ENCODE measurements at regions not wholly inside any gene's neighbourhood (a gene's known extent, or its start where the extent isn't known, plus 50 kb on each side); places are given as distances from the start of the nearest gene placed in this dataset.

GRCh38 chr11:70607561-70607960 lies 209.2 kb downstream of the CTTN start:
- Histone ChIP-seq H3K27ac (ENCODE audit: low read depth, low read length) (no peak overlapping the region), H3K9ac (ENCODE audit: low read depth, low read length) (no peak overlapping the region), H3K4me1 (ENCODE audit: control insufficient read depth, insufficient read depth, low read length) (peaks cover 48% of the 10 kb centered on the region), H3K36me3 (ENCODE audit: control insufficient read depth, insufficient read depth, low read length) (no peaks in the 10 kb centered on the region), H3K27me3 (ENCODE audit: control insufficient read depth, insufficient read depth, low read length) (no peaks in the 10 kb centered on the region), H3K9me3 (ENCODE audit: control insufficient read depth, insufficient read depth, low read length) (no peaks in the 10 kb centered on the region), H3K4me3 (ENCODE audit: low read depth, low read length) (no peak overlapping the region)

GRCh38 chr11:70608568-70609470 lies 210.5 kb downstream of the CTTN start:
- Histone ChIP-seq H3K9me3 (ENCODE audit: control insufficient read depth, insufficient read depth, low read length) (no peaks in the 10 kb centered on the region), H3K27ac (ENCODE audit: low read depth, low read length) (no peak overlapping the region), H3K27me3 (ENCODE audit: control insufficient read depth, insufficient read depth, low read length) (no peaks in the 10 kb centered on the region), H3K4me3 (ENCODE audit: low read depth, low read length) (no peak overlapping the region), H3K4me1 (ENCODE audit: control insufficient read depth, insufficient read depth, low read length) (peaks cover 48% of the 10 kb centered on the region), H3K9ac (ENCODE audit: low read depth, low read length) (no peak overlapping the region), H3K36me3 (ENCODE audit: control insufficient read depth, insufficient read depth, low read length) (no peaks in the 10 kb centered on the region)

DNA sequence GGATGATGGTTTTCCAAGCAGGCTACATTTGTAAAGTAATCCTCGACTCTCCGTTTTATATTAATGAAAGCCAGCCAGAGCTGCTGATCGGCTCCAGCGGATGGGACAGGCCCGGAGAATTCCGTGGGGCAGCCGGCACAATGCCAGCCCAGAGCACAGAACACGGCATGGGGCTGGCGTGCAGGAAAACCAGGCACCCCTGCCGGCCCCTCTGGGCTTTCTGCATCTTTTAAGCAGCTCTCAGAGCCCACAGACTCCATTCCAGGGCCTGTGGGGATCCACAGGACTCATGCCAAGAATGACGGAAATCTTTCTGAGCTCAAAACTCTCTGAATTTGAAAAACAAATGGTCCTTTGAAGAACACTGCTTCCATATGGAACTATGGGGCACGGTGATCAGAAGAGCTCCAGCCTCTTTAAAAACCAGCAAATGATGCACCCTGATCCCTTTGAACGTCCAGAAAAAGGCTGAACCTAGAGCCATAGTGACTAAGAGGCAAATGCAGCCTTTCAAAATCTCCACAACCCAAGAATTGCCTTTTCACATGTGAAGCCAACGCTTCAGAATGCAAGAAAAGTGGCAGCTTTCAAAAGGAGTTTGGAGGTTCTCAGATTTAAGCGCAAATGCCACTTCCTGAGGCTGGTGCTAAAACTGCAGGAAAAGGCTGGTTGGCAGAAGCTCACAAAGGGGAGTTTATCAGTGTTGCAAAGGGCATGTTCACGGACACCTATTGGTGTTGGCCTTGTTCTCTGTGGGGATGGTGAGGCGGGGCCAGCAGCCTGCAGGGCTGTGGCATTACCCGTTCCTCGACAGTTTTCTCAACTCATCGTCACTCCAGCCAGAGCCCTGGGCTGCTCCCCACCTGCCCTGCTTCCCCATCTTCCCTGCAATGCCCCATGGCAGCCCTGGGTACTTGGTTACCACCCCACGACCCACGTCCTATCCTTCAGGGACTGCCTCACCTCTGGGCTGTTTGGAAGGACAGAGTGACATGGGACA lies 212.5 kb downstream of the CTTN start:
- Histone ChIP-seq H3K4me3 (ENCODE audit: low read depth, low read length) (no peak overlapping the region), H3K4me1 (ENCODE audit: control insufficient read depth, insufficient read depth, low read length) (peaks cover 32% of the 10 kb centered on the region), H3K27me3 (ENCODE audit: control insufficient read depth, insufficient read depth, low read length) (no peaks in the 10 kb centered on the region), H3K9me3 (ENCODE audit: control insufficient read depth, insufficient read depth, low read length) (no peaks in the 10 kb centered on the region), H3K9ac (ENCODE audit: low read depth, low read length) (no peak overlapping the region), H3K36me3 (ENCODE audit: control insufficient read depth, insufficient read depth, low read length) (no peaks in the 10 kb centered on the region), H3K27ac (ENCODE audit: low read depth, low read length) (peak overlapping the region; percentile 57)

DNA sequence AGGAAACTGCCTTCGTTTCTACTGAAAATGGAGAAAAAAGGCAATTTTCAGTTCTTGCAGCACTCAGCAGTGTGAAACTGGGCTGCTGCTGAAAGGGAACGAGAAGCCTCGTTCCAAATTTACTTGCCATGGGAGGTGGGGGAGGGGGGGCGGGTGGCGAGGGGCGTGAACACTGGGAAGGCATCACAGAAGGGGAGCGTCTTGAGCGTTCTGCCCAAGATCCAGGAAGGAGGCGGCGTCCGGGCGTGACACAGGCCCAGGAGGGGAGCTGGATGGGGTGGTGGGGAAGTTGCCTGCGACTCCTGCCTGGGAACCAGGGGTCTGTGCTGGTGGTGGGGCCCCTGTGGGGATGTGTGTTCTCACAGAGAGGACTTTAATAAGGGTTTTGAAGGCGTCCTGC lies 213.5 kb downstream of the CTTN start:
- peaks cover 31% of the 10 kb centered on the region for H3K4me1 ChIP-seq (ENCODE audit: control insufficient read depth, insufficient read depth, low read length)
- H3K9me3 ChIP-seq (ENCODE audit: control insufficient read depth, insufficient read depth, low read length): no peaks in the 10 kb centered on the region
- H3K27me3 ChIP-seq (ENCODE audit: control insufficient read depth, insufficient read depth, low read length): no peaks in the 10 kb centered on the region

GRCh38 chr11:70612459-70613141 lies 214.3 kb downstream of the CTTN start:
- no peaks in the 10 kb centered on the region for H3K27me3 ChIP-seq (ENCODE audit: control insufficient read depth, insufficient read depth, low read length)
- H3K4me1 ChIP-seq (ENCODE audit: control insufficient read depth, insufficient read depth, low read length): peaks cover 31% of the 10 kb centered on the region
- H3K36me3 ChIP-seq (ENCODE audit: control insufficient read depth, insufficient read depth, low read length): no peaks in the 10 kb centered on the region
- no peaks in the 10 kb centered on the region for H3K9me3 ChIP-seq (ENCODE audit: control insufficient read depth, insufficient read depth, low read length)
- H3K4me3 ChIP-seq (ENCODE audit: low read depth, low read length): no peak overlapping the region
- no peak overlapping the region for H3K27ac ChIP-seq (ENCODE audit: low read depth, low read length)
- no peak overlapping the region for H3K9ac ChIP-seq (ENCODE audit: low read depth, low read length)

More for the DNA sequence above, 213.5 kb downstream of the CTTN start:
- no peak overlapping the region for H3K4me3 ChIP-seq (ENCODE audit: low read depth, low read length)
- H3K27ac ChIP-seq (ENCODE audit: low read depth, low read length): no peak overlapping the region
- no peaks in the 10 kb centered on the region for H3K36me3 ChIP-seq (ENCODE audit: control insufficient read depth, insufficient read depth, low read length)
- no peak overlapping the region for H3K9ac ChIP-seq (ENCODE audit: low read depth, low read length)

GRCh38 chr11:70614034-70614681 lies 215.8 kb downstream of the CTTN start:
- Histone ChIP-seq H3K36me3 (ENCODE audit: control insufficient read depth, insufficient read depth, low read length) (no peaks in the 10 kb centered on the region), H3K27ac (ENCODE audit: low read depth, low read length) (no peak overlapping the region), H3K27me3 (ENCODE audit: control insufficient read depth, insufficient read depth, low read length) (no peaks in the 10 kb centered on the region), H3K9ac (ENCODE audit: low read depth, low read length) (no peak overlapping the region), H3K9me3 (ENCODE audit: control insufficient read depth, insufficient read depth, low read length) (no peaks in the 10 kb centered on the region), H3K4me1 (ENCODE audit: control insufficient read depth, insufficient read depth, low read length) (peaks cover 21% of the 10 kb centered on the region), H3K4me3 (ENCODE audit: low read depth, low read length) (no peak overlapping the region)

DNA sequence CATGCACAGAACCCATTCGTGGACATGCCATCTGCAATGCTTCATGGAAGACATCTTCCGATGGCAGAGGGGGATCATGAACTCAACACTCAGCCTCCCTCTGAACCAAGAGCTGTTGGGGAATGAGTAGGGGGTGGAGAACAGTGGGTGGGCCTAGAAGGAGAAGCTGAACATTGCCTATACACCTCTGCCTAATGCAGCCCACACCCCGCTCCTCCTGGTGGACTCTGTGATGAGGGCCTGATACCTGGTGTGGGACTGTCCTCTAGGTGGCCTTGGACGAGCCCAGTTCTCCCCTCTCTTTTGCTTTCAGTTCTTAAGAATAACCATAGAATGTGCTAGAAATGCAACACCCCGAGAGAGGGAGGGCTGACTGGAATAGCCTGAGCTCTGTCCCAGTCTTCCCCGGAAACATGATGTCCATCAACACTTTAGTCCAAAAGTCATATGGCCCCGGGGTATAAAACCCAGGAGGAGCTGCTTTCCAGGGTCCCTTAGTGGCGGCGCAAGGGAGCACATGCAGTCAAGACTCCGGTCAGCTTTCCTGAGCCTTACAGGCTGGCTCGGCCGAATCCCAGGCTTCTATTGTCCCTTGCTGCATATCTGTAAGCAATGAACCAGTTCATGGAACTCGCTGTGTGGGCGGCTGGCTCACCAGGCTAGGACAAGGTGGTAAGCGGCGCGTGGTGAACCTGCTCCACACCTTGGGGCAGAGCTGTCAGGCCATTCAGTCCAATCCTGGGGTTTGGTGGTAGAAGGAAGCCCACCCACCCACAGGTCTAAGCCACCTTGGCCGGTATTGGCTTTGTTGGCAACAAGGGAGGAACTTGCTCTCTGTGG lies 216.9 kb downstream of the CTTN start:
- peaks cover 14% of the 10 kb centered on the region for H3K4me1 ChIP-seq (ENCODE audit: control insufficient read depth, insufficient read depth, low read length)
- no peak overlapping the region for H3K9ac ChIP-seq (ENCODE audit: low read depth, low read length)
- no peak overlapping the region for H3K27ac ChIP-seq (ENCODE audit: low read depth, low read length)
- no peaks in the 10 kb centered on the region for H3K36me3 ChIP-seq (ENCODE audit: control insufficient read depth, insufficient read depth, low read length)
- H3K27me3 ChIP-seq (ENCODE audit: control insufficient read depth, insufficient read depth, low read length): no peaks in the 10 kb centered on the region
- no peaks in the 10 kb centered on the region for H3K9me3 ChIP-seq (ENCODE audit: control insufficient read depth, insufficient read depth, low read length)
- H3K4me3 ChIP-seq (ENCODE audit: low read depth, low read length): no peak overlapping the region

GRCh38 chr11:70616317-70616716 lies 218.0 kb downstream of the CTTN start:
- H3K27me3 ChIP-seq (ENCODE audit: control insufficient read depth, insufficient read depth, low read length): no peaks in the 10 kb centered on the region
- H3K9me3 ChIP-seq (ENCODE audit: control insufficient read depth, insufficient read depth, low read length): no peaks in the 10 kb centered on the region
- no peaks in the 10 kb centered on the region for H3K36me3 ChIP-seq (ENCODE audit: control insufficient read depth, insufficient read depth, low read length)

DNA sequence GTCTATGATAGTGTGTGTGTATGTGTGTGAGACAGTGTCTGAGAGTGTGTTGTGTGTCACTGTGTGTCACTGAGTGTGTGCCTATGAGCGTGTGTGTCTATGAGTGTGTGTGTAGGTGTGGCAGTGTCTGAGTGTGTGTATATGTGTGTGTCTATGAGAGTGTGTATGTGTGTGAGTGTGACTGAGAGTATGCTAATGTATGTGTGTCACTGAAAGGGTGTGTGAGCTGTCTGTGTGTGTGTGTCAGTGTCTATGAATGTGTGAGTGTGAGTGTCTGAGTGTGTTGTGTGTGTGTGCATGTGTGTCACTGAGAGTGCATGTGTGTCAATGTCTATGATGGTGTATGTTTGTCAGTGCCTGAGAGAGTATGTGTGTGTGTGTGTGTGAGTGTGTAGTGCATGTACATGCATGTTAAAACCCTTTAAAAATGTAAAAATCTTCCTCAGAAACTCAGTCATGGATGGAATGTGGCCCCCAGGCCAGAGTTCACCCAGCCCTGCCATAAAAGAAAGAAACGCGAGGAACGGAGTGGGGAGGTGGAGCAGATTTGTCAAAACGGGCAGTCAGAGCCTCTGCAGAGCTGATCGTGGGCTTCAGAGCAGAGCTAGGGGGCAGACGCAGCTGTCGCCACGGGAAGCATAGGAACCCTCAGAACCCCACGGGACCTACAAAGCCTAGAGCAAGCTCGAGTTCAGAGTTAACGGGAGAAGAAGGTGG lies 218.8 kb downstream of the CTTN start:
- no peak overlapping the region for H3K4me3 ChIP-seq (ENCODE audit: low read depth, low read length)
- no peaks in the 10 kb centered on the region for H3K36me3 ChIP-seq (ENCODE audit: control insufficient read depth, insufficient read depth, low read length)
- H3K9ac ChIP-seq (ENCODE audit: low read depth, low read length): no peak overlapping the region
- H3K4me1 ChIP-seq (ENCODE audit: control insufficient read depth, insufficient read depth, low read length): no peaks in the 10 kb centered on the region
- no peak overlapping the region for H3K27ac ChIP-seq (ENCODE audit: low read depth, low read length)
- no peaks in the 10 kb centered on the region for H3K9me3 ChIP-seq (ENCODE audit: control insufficient read depth, insufficient read depth, low read length)
- H3K27me3 ChIP-seq (ENCODE audit: control insufficient read depth, insufficient read depth, low read length): no peaks in the 10 kb centered on the region

More at GRCh38 chr11:70616317-70616716, 218.0 kb downstream of the CTTN start:
- peaks cover 3% of the 10 kb centered on the region; the same call in 1 of the 2 replicates for H3K4me1 ChIP-seq (ENCODE audit: control insufficient read depth, insufficient read depth, low read length)
- no peak overlapping the region for H3K9ac ChIP-seq (ENCODE audit: low read depth, low read length)
- H3K27ac ChIP-seq (ENCODE audit: low read depth, low read length): no peak overlapping the region
- H3K4me3 ChIP-seq (ENCODE audit: low read depth, low read length): no peak overlapping the region
